Lower lobe of right lung (tissue), 2 donors: ENCODE measurements at regions not wholly inside any gene's neighbourhood (a gene's known extent, or its start where the extent isn't known, plus 50 kb on each side); places are given as distances from the start of the nearest gene placed in this dataset.
A peak's percentile ranks its signal among the peaks of the same experiment; 100 is the strongest.
"Not testable (repeated sequence)": the region's sequence is repeated elsewhere in the genome, so short reads cannot be mapped to it uniquely, and the experiment has no call there.

Experiments
- ATAC-seq, 2 donors: fragments of 200-7000 bp; cut with Tn5 transposase; one replicate each; pipeline ENCODE4 v1.9.1; 2020 to 2022; ENCODE audit warnings: mild to moderate bottlenecking in 2 of 2, moderate library complexity in 2 of 2
- DNase-seq: peaks from one replicate; pipeline ENCODE4 v3.0.0-alpha.2; 2020
- H3K27ac ChIP-seq: fragments of 200-600 bp; one replicate; pipeline ENCODE4 v1.8.0; 2022
- H3K27me3 ChIP-seq: fragments of 200-600 bp; one replicate; pipeline ENCODE4 v1.8.0; 2022; ENCODE audit warnings: low read depth
- H3K36me3 ChIP-seq: fragments of 200-600 bp; one replicate; pipeline ENCODE4 v1.8.0; 2022; ENCODE audit warnings: mild to moderate bottlenecking
- H3K4me1 ChIP-seq: fragments of 200-600 bp; one replicate; pipeline ENCODE4 v1.8.0; 2022
- H3K4me3 ChIP-seq: fragments of 200-600 bp; one replicate; pipeline ENCODE4 v1.8.0; 2022; ENCODE audit warnings: mild to moderate bottlenecking
- H3K9me3 ChIP-seq: fragments of 200-600 bp; one replicate; pipeline ENCODE4 v1.8.0; 2022
- CTCF ChIP-seq: fragments of 200-600 bp; IDR thresholded peaks from one replicate; pipeline ENCODE4 v1.8.0; 2022; ENCODE audit warnings: antibody characterized with exemption, mild to moderate bottlenecking
- intact Hi-C: fragments of 100-400 bp; cut with DNase I; formaldehyde crosslinking; loops from one replicate; pipeline ENCODE4 v1.11.0; 2022
- donor health status: DM: no; HTN: yes; CAD: no; lungs with severe emphysema.

DNA sequence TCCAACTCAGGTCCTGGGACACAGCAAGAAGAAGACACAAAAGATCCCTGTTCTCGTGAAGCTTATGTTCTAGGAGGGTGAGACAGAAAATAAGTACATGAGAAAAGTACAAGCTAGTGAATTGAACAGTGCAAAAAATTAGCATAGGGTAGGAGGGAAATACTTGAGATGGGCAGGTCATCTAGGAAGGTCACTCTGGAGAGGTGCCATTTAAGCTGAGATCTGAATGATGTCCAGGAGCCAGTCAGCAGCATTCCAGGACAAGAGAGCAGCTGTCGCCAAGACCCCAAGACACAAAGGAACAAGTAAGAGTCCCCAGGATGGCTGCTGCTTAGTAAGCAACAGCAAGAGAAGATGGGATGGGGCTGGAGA lies 379.4 kb downstream of the ANAPC1 start:
- H3K9me3 ChIP-seq, ATAC-seq, H3K36me3 ChIP-seq, H3K4me1 ChIP-seq, H3K27me3 ChIP-seq, H3K27ac ChIP-seq, DNase-seq, intact Hi-C loops, H3K4me3 ChIP-seq: not testable (repeated sequence)

DNA sequence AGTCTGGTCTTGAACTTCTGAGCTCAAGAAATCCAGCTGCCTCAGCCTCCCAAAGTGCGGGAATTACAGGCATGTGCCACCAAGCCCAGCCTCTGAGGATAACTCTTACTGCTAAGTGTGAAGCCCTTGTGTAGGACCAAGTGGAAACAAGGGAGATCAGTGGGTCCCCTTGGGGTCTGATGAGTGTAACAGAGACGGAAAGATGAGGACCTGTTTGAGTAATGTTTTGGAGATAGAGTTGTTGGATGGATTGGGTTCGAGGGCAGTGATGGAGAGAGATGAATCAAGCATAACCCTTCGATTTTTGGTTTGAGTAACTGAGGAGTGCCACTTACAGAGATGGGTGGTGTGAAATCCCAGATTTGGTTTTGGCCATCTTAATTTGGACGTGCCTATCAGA lies 378.7 kb downstream of the ANAPC1 start:
- intact Hi-C loops, H3K27me3 ChIP-seq, H3K9me3 ChIP-seq, H3K36me3 ChIP-seq, H3K4me1 ChIP-seq, ATAC-seq, H3K27ac ChIP-seq, H3K4me3 ChIP-seq, DNase-seq: not testable (repeated sequence)

GRCh38 chr2:111506936-111507335 lies 377.1 kb downstream of the ANAPC1 start:
- H3K4me3 ChIP-seq, H3K27me3 ChIP-seq, H3K9me3 ChIP-seq, intact Hi-C loops, H3K36me3 ChIP-seq, DNase-seq, H3K4me1 ChIP-seq, H3K27ac ChIP-seq: not testable (repeated sequence)
- ATAC-seq = peak in 1 of 2 donors; percentile 23

DNA sequence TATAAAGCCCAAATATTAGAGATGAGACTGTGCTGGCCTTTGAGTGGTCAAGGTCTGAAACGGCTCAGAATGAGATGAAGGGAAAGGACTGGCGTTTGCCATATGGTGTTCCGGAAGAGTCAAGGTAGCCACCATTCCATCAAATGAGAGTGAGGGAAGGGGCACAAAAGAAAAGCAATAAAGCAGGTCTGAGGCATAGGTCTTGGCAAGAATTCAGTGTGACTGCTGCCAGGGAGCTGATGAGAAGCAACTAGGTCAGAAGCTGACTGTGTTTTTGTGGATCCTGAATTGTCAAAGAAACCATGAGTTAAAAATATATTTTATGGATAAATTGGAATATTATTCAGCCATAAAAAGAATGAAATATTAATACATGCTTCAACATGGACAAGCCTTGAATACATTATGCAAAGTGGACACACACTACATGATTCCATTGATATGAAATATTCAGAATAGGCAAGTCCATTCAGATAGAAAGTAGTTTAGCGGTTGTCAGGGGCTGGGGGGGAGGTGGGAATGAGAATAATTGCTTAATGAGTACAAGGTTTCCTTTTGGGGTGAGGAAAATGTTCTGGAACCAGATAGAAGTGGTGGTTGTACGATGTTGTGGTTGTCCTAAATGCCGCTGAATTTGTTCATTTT lies 374.6 kb downstream of the ANAPC1 start:
- H3K27ac ChIP-seq, DNase-seq, H3K4me1 ChIP-seq, H3K36me3 ChIP-seq, H3K9me3 ChIP-seq, intact Hi-C loops, H3K4me3 ChIP-seq, H3K27me3 ChIP-seq, ATAC-seq: not testable (repeated sequence)

DNA sequence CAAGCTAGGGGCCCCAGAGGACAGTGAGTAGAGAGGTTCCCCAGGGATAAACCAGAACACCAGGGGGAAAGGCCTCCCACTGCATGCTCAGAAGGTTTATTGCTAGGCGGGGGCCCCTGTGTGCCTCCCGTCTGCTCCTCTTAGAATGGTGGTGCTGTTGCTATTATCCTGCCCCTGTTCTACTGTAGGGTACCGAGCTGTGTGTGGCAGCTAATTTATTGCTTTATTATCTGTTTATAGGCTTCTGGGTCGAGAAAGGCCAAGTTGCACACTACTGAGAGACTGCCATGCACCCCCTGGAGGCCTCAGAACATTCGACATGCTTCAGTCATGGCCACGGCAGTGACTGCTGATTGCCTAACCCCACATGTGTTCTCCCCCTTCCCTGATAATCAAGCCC lies 373.6 kb downstream of the ANAPC1 start:
- H3K27ac ChIP-seq, DNase-seq, H3K36me3 ChIP-seq, H3K4me1 ChIP-seq, H3K4me3 ChIP-seq, intact Hi-C loops, H3K27me3 ChIP-seq, H3K9me3 ChIP-seq, ATAC-seq: not testable (repeated sequence)

DNA sequence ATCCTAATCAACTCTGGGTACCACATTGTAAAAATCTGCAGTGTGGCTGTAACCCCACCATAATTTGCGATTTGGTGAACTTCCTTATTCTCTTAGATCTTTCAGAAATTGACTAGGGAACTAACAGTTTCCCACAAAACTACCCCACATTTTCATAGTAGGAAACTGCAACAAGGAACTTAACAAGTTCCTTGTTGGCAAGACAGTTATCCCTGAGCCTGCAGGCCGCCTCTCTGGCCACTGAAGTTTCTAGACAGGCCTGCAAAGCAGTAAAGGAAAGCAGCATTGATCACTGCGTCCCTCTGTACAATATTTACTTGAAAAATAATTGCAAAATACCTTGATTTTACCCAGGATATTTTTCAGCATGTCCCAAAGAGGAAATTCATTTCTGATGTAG lies 372.9 kb downstream of the ANAPC1 start:
- intact Hi-C loops, H3K36me3 ChIP-seq, H3K27ac ChIP-seq, H3K4me3 ChIP-seq, H3K27me3 ChIP-seq, H3K4me1 ChIP-seq, H3K9me3 ChIP-seq, DNase-seq: not testable (repeated sequence)
- ATAC-seq = peak in 1 of 2 donors; percentile 31

- H3K36me3 ChIP-seq, H3K27ac ChIP-seq, H3K4me1 ChIP-seq, H3K4me3 ChIP-seq, H3K9me3 ChIP-seq, H3K27me3 ChIP-seq, DNase-seq, intact Hi-C loops: not testable (repeated sequence)
- ATAC-seq = peak in 1 of 2 donors; percentile 16
These were observed 371.6 kb downstream of the ANAPC1 start for GRCh38 chr2:111512378-111512777.

DNA sequence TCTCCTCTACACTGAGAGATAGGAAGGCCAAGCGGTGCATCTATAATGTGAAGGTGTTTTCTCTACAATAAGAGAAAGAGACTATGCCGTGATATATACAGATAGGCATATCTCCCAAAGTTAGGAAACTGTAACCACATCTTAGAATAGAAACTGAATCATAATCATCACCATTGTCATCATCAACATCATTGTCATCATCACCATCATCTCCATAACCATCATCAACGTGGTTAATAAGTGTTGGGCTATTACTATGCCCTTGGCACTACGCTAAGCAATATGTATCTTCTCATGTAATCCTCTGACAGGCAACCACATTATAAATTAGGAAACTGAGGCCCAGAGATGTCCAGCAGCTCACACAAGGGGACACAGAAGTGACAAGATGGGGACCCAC lies 369.9 kb downstream of the ANAPC1 start:
- intact Hi-C loops, ATAC-seq, DNase-seq, H3K4me3 ChIP-seq, H3K4me1 ChIP-seq, H3K27me3 ChIP-seq, H3K36me3 ChIP-seq, H3K27ac ChIP-seq, H3K9me3 ChIP-seq: not testable (repeated sequence)

DNA sequence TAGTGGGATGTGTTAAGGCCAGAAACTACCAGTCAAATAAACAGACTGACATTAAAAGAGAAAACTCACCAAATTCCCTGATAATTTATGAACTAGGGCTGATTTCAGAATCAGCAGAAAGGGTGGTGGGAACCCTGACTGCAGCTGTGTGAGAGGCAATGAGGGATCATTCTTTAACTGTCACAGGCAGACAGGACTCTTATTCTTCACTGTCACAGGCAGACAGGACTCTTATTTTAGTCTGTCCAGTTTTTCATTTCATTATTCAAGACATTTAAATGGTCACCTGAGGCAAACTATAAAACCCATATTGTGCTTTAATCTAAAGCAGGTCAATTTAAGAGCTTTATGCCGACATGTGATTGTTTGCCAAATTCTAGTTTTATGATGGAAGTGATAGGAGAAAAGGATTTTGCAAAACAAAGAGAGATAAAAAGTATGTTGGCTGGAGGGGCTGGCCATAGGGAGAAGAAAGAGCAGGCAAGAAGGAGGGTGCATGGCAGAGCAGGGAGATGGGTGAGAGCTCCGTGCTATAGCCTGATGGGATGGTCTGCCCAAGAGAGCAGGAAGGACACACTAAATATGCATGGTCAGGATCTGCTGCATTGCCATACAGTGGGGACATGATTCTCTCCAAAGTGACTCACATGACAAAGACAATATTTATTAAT lies 366.8 kb downstream of the ANAPC1 start:
- H3K27ac ChIP-seq, H3K36me3 ChIP-seq, DNase-seq, intact Hi-C loops, H3K9me3 ChIP-seq, H3K4me1 ChIP-seq, H3K27me3 ChIP-seq, H3K4me3 ChIP-seq, ATAC-seq: not testable (repeated sequence)

DNA sequence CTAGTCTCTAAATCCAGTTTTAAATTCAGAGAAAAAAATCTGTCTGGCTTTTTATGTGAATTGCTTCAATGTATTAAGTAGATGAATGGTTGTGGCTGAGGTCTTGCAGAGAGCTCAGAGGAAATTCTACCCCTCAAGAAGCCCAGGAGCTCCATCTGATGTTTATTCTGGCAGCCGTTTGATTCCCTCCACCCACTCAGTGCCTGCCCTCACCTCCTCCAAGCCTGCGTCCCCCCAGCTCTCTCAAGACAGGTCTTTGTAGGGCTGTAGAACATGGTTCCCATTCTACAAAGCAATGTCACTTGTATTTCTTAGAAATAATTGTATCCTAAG lies 366.3 kb downstream of the ANAPC1 start:
- H3K27me3 ChIP-seq, DNase-seq, intact Hi-C loops, H3K4me1 ChIP-seq, H3K27ac ChIP-seq, H3K4me3 ChIP-seq, H3K9me3 ChIP-seq, H3K36me3 ChIP-seq, ATAC-seq: not testable (repeated sequence)

DNA sequence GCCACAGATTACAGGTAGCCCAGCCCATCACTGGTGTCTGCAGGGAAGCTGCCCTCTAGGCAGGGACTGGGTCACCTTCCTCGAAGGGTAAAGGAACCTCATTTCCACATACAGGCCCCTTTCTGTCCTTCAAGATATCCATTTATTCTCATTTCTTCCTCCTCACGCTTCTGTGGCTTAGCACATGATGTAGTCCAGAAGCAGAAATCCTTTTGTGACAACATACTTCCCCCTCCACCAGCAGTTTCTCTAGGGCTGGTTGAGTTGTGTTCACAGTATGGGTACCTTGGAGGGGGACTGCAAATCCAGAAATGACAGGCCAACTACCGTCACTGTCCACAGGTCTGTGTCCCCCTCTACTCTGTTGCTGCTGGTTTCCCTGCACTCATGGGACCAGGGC lies 364.9 kb downstream of the ANAPC1 start:
- no peak overlapping the region for H3K27ac ChIP-seq
- DNase-seq = no peak
- H3K4me3 ChIP-seq = no peak overlapping the region
- intact Hi-C loops = no loop called here
- H3K36me3 ChIP-seq = no peaks in the 10 kb centered on the region
- no peaks in the 10 kb centered on the region for H3K9me3 ChIP-seq
- peak in 1 of 2 donors; percentile 29 for ATAC-seq
- peaks cover 8% of the 10 kb centered on the region for H3K4me1 ChIP-seq
- H3K27me3 ChIP-seq = no peaks in the 10 kb centered on the region
- TF ChIP-seq CTCF = no peak
